H7 (cell line): ENCODE measurements at regions not wholly inside any gene's neighbourhood (a gene's known extent, or its start where the extent isn't known, plus 50 kb on each side); places are given as distances from the start of the nearest gene placed in this dataset.

Source experiments
- DNase-seq: peaks from one replicate; pipeline ENCODE4 v3.0.0; 2012
- H3K27me3 ChIP-seq: 2 replicates; pipeline ENCODE4 v1.6.0; 2011; ENCODE audit warnings: mild to moderate bottlenecking, low read length; ENCODE audit not compliant: control insufficient read depth, insufficient read depth
- H3K36me3 ChIP-seq: replicated peaks from 2 replicates; pipeline ENCODE4 v1.5.1; 2011; ENCODE audit warnings: low read length; ENCODE audit not compliant: control insufficient read depth, insufficient read depth
- H3K4me3 ChIP-seq: 2 replicates; pipeline ENCODE4 v1.5.1; 2011; ENCODE audit warnings: low read depth, mild to moderate bottlenecking, control low read depth, low read length, moderate library complexity; ENCODE audit not compliant: insufficient read depth

GRCh38 chr20:40542065-40542464 lies 147.0 kb downstream of the MAFB start:
- H3K4me3 ChIP-seq = no peak overlapping the region
- no peaks in the 10 kb centered on the region for H3K36me3 ChIP-seq
- H3K27me3 ChIP-seq = no peaks in the 10 kb centered on the region; the same call in 1 of the 2 replicates
- no peak for DNase-seq

GRCh38 chr20:40540166-40540565 lies 148.9 kb downstream of the MAFB start:
- H3K27me3 ChIP-seq = no peaks in the 10 kb centered on the region; the same call in 1 of the 2 replicates
- no peak for DNase-seq
- no peaks in the 10 kb centered on the region for H3K36me3 ChIP-seq
- no peak overlapping the region for H3K4me3 ChIP-seq

GRCh38 chr20:40538131-40538530 lies 150.9 kb downstream of the MAFB start:
- no peak for DNase-seq
- Histone ChIP-seq H3K4me3 (no peak overlapping the region), H3K36me3 (no peaks in the 10 kb centered on the region), H3K27me3 (no peaks in the 10 kb centered on the region; the same call in 1 of the 2 replicates)

- Histone ChIP-seq H3K4me3 (no peak overlapping the region), H3K36me3 (no peaks in the 10 kb centered on the region), H3K27me3 (no peaks in the 10 kb centered on the region; the same call in 1 of the 2 replicates)
- no peak for DNase-seq
Measured at GRCh38 chr20:40536808-40537207, 152.2 kb downstream of the MAFB start.

GRCh38 chr20:40535816-40536215 lies 153.2 kb downstream of the MAFB start:
- no peak for DNase-seq
- no peaks in the 10 kb centered on the region for H3K36me3 ChIP-seq
- no peaks in the 10 kb centered on the region; the same call in 1 of the 2 replicates for H3K27me3 ChIP-seq
- no peak overlapping the region for H3K4me3 ChIP-seq

GRCh38 chr20:40532103-40532502 lies 156.9 kb downstream of the MAFB start:
- Histone ChIP-seq H3K27me3 (no peaks in the 10 kb centered on the region), H3K36me3 (no peaks in the 10 kb centered on the region), H3K4me3 (no peak overlapping the region)
- peak; percentile 26 for DNase-seq

- Histone ChIP-seq H3K4me3 (no peak overlapping the region), H3K36me3 (no peaks in the 10 kb centered on the region), H3K27me3 (no peaks in the 10 kb centered on the region)
- no peak for DNase-seq
Measured at GRCh38 chr20:40525351-40525750, 163.7 kb downstream of the MAFB start.

- DNase-seq = no peak
- H3K4me3 ChIP-seq = no peak overlapping the region
- H3K36me3 ChIP-seq = no peaks in the 10 kb centered on the region
- H3K27me3 ChIP-seq = no peaks in the 10 kb centered on the region
Measured at GRCh38 chr20:40524071-40524470, 165.0 kb downstream of the MAFB start.

GRCh38 chr20:40522405-40522804 lies 166.6 kb downstream of the MAFB start:
- H3K27me3 ChIP-seq = no peaks in the 10 kb centered on the region
- no peaks in the 10 kb centered on the region for H3K36me3 ChIP-seq
- no peak overlapping the region for H3K4me3 ChIP-seq
- DNase-seq = no peak

GRCh38 chr20:40521962-40522361 lies 167.1 kb downstream of the MAFB start:
- no peak for DNase-seq
- H3K36me3 ChIP-seq = no peaks in the 10 kb centered on the region
- no peak overlapping the region for H3K4me3 ChIP-seq
- H3K27me3 ChIP-seq = no peaks in the 10 kb centered on the region

GRCh38 chr20:40519918-40520317 lies 169.1 kb downstream of the MAFB start:
- no peak for DNase-seq
- no peaks in the 10 kb centered on the region for H3K36me3 ChIP-seq
- no peak overlapping the region for H3K4me3 ChIP-seq
- no peaks in the 10 kb centered on the region for H3K27me3 ChIP-seq

- DNase-seq = no peak
- Histone ChIP-seq H3K4me3 (no peak overlapping the region), H3K36me3 (no peaks in the 10 kb centered on the region), H3K27me3 (no peaks in the 10 kb centered on the region)
Measured at GRCh38 chr20:40512994-40513393, 176.0 kb downstream of the MAFB start.

GRCh38 chr20:40512591-40512990 lies 176.4 kb downstream of the MAFB start:
- no peak for DNase-seq
- Histone ChIP-seq H3K27me3 (no peaks in the 10 kb centered on the region), H3K36me3 (no peaks in the 10 kb centered on the region), H3K4me3 (no peak overlapping the region)

GRCh38 chr20:40511478-40511877 lies 177.6 kb downstream of the MAFB start:
- H3K36me3 ChIP-seq = no peaks in the 10 kb centered on the region
- no peak for DNase-seq
- H3K27me3 ChIP-seq = no peaks in the 10 kb centered on the region
- H3K4me3 ChIP-seq = no peak overlapping the region

GRCh38 chr20:40510622-40511021 lies 178.4 kb downstream of the MAFB start:
- no peaks in the 10 kb centered on the region for H3K36me3 ChIP-seq
- H3K4me3 ChIP-seq = no peak overlapping the region
- no peak for DNase-seq
- H3K27me3 ChIP-seq = no peaks in the 10 kb centered on the region

- Histone ChIP-seq H3K36me3 (no peaks in the 10 kb centered on the region), H3K27me3 (no peaks in the 10 kb centered on the region), H3K4me3 (no peak overlapping the region)
- no peak for DNase-seq
Measured at GRCh38 chr20:40508821-40509220, 180.2 kb downstream of the MAFB start.
